Nephron progenitor cell (in vitro differentiated cells): ENCODE measurements at regions not wholly inside any gene's neighbourhood (a gene's known extent, or its start where the extent isn't known, plus 50 kb on each side); places are given as distances from the start of the nearest gene placed in this dataset.

ENCODE experiments used
- DNase-seq: peaks from one replicate; pipeline ENCODE4 v3.0.0; 2021
- H3K27ac Mint-ChIP-seq: 2 replicates; pipeline ENCODE4 v1.8.0; 2021; ENCODE audit warnings: mild to moderate bottlenecking, moderate library complexity, mixed read lengths
- H3K27me3 Mint-ChIP-seq: 2 replicates; pipeline ENCODE4 v1.8.0; 2021; ENCODE audit warnings: mild to moderate bottlenecking, low read depth, mixed read lengths; ENCODE audit not compliant: poor library complexity
- H3K36me3 Mint-ChIP-seq: 2 replicates; pipeline ENCODE4 v1.8.0; 2021; ENCODE audit warnings: low read depth, mixed read lengths
- H3K4me1 Mint-ChIP-seq: 2 replicates; pipeline ENCODE4 v1.8.0; 2021; ENCODE audit warnings: mixed read lengths
- H3K4me3 Mint-ChIP-seq: 2 replicates; pipeline ENCODE4 v1.8.0; 2021; ENCODE audit warnings: mild to moderate bottlenecking, moderate library complexity, mixed read lengths
- H3K9me3 Mint-ChIP-seq: 2 replicates; pipeline ENCODE4 v1.8.0; 2021; ENCODE audit warnings: mild to moderate bottlenecking, moderate library complexity, mixed read lengths
- TF ChIP-seq, protein P1 (sequence below): fragments of 200-600 bp; sonication (generic); IDR thresholded peaks from 2 replicates; pipeline ENCODE4 v1.5.0; 2021; ENCODE audit warnings: antibody characterized with exemption

DNA sequence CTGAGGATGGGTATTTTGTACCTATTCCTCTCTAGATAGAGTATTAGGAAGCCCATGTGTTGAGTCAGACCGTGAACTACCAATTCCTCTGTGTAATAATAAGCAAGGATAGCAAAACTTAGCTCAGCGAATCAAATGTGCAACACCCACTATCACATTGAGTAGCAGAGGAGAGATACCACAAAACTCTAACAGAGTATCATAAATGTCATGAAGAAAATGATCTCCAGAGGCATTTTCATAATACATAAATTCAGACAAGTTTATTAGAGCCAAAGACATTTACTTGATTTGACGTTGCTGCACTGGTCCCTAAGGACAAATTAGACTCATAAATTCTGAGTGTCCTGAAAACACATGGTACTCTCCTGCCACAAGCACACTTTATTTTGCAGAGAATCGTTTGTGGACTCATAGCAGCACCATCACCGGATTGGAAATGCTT is 245.2 kb downstream of the HAO1 start:
- H3K27me3 Mint-ChIP-seq = peaks cover 4% of the 10 kb centered on the region
- TF ChIP-seq, protein P1, sequence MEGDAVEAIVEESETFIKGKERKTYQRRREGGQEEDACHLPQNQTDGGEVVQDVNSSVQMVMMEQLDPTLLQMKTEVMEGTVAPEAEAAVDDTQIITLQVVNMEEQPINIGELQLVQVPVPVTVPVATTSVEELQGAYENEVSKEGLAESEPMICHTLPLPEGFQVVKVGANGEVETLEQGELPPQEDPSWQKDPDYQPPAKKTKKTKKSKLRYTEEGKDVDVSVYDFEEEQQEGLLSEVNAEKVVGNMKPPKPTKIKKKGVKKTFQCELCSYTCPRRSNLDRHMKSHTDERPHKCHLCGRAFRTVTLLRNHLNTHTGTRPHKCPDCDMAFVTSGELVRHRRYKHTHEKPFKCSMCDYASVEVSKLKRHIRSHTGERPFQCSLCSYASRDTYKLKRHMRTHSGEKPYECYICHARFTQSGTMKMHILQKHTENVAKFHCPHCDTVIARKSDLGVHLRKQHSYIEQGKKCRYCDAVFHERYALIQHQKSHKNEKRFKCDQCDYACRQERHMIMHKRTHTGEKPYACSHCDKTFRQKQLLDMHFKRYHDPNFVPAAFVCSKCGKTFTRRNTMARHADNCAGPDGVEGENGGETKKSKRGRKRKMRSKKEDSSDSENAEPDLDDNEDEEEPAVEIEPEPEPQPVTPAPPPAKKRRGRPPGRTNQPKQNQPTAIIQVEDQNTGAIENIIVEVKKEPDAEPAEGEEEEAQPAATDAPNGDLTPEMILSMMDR = no peak
- H3K9me3 Mint-ChIP-seq = no peaks in the 10 kb centered on the region
- no peak for DNase-seq
- no peaks in the 10 kb centered on the region for H3K36me3 Mint-ChIP-seq
- no peaks in the 10 kb centered on the region for H3K4me1 Mint-ChIP-seq
- no peak overlapping the region for H3K27ac Mint-ChIP-seq
- no peak overlapping the region for H3K4me3 Mint-ChIP-seq

DNA sequence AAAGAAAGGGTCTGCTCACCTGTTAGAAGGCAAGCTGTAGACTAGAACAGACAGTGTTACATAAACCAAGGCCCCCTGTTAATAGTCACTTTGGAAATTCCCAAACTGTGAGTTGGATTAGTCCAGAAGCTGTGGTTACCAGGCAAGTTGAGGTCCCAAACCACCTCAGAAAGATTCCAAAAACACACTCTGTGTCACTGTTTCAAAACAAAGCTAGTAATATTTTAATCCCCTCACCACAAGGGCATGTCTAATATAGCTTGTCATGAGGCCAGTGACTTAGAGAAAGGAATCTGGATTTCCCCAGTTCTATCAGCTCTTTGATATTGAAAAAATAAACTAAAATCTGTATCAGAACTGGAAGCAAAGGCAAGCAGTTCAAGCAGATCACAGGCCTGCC is 244.6 kb downstream of the HAO1 start:
- DNase-seq = no peak
- no peaks in the 10 kb centered on the region for H3K9me3 Mint-ChIP-seq
- no peaks in the 10 kb centered on the region for H3K36me3 Mint-ChIP-seq
- H3K4me3 Mint-ChIP-seq = no peak overlapping the region
- H3K27me3 Mint-ChIP-seq = peaks cover 4% of the 10 kb centered on the region
- no peaks in the 10 kb centered on the region for H3K4me1 Mint-ChIP-seq
- no peak overlapping the region for H3K27ac Mint-ChIP-seq
- TF ChIP-seq, protein P1 = no peak

DNA sequence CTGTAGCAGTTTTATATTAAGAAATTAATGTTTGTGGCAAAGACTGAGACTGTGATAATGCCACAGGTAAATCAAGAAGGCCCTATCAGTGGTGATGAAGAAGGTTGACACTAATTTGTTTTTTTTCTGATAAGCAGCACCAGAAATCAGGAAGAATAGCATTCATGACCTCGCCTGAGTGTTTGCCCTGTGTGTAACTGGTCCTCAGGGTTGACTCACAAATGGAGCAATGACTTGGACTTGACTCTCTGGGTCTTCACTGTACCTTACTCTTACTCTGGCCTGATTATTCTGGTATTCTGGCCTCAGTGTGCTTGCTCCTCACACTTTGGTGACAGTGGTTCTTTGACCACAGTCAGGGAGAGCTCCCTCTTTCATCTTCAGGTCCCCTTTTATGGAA is 243.9 kb downstream of the HAO1 start:
- no peak overlapping the region for H3K27ac Mint-ChIP-seq
- H3K27me3 Mint-ChIP-seq = peaks cover 4% of the 10 kb centered on the region
- TF ChIP-seq, protein P1 = no peak
- H3K4me1 Mint-ChIP-seq = no peaks in the 10 kb centered on the region
- H3K36me3 Mint-ChIP-seq = no peaks in the 10 kb centered on the region
- H3K4me3 Mint-ChIP-seq = no peak overlapping the region
- DNase-seq = no peak
- no peaks in the 10 kb centered on the region for H3K9me3 Mint-ChIP-seq

DNA sequence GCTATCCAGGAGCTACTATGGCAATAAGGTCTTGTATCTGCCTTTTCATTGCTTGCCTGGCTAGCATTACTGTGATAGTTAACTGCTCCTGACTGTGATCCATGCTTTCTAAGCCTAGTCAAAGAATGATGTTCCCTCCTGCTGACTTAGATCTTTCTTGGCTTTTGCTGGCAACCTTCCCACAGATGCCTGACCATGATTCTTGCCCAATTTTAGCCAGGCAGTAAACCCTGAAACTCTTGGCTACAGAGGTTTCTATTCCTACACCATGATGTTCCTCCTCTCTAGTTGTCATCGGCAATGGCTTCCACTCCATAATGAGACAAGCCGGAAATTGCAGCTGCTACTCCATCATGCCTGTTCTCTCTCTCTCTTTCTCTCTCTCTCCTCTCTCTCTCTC is 238.1 kb downstream of the HAO1 start:
- Mint-ChIP-seq H3K27me3 (peaks cover 10% of the 10 kb centered on the region), H3K9me3 (no peaks in the 10 kb centered on the region), H3K4me3 (no peak overlapping the region), H3K27ac (no peak overlapping the region), H3K4me1 (no peaks in the 10 kb centered on the region), H3K36me3 (no peaks in the 10 kb centered on the region)
- TF ChIP-seq, protein P1 = no peak
- no peak for DNase-seq

DNA sequence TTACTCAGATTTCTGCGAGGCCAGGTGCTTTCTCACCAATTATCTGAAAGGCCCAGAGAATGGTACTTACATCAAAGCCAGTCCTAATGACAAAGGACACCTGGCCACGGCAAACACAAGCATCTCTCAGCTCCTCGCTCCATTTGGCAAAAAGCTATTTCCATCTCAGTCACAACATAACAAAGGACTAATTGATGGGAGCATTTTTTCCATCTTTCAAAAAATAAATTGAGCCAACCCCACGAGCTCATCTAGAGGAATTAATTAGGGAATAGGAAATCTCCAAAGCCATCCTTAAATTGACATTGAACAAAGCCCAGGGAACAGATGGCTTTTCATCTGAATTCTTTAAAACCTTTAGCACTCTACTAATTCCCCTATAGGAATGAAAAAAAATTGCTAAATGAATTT is 236.7 kb downstream of the HAO1 start:
- TF ChIP-seq, protein P1 = no peak
- no peak for DNase-seq
- Mint-ChIP-seq H3K27me3 (peaks cover 18% of the 10 kb centered on the region), H3K36me3 (no peaks in the 10 kb centered on the region), H3K4me1 (no peaks in the 10 kb centered on the region), H3K27ac (no peak overlapping the region), H3K4me3 (no peak overlapping the region), H3K9me3 (no peaks in the 10 kb centered on the region)

DNA sequence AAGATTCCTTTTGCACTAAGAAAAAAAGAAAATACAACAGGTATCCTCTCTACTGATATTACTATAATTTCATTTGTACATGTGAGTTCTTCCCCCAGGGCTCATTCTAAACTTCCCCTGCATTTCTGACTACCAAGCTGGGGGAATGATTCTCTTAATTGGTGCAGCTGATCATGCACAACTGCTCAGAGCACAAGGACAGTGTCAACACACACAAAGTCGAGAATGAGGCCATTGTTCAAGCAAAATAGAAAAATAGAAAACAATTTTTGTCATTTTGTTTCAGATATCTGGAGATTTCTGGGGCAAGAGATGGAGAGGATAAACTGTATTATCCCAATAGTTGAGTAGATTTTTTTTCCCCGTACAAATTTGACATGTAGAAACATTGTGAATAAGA is 236.3 kb downstream of the HAO1 start:
- no peak overlapping the region for H3K4me3 Mint-ChIP-seq
- H3K9me3 Mint-ChIP-seq = no peaks in the 10 kb centered on the region
- H3K27ac Mint-ChIP-seq = no peak overlapping the region
- peaks cover 18% of the 10 kb centered on the region for H3K27me3 Mint-ChIP-seq
- no peaks in the 10 kb centered on the region for H3K36me3 Mint-ChIP-seq
- TF ChIP-seq, protein P1 = no peak
- DNase-seq = no peak
- H3K4me1 Mint-ChIP-seq = no peaks in the 10 kb centered on the region
